ENCODE measurements at regions not wholly inside any gene's neighbourhood (a gene's known extent, or its start where the extent isn't known, plus 50 kb on each side); places are given as distances from the start of the nearest gene placed in this dataset.

GRCh38 chr1:229762891-229763290 lies 136.8 kb downstream of the URB2 start:
- no peak for DNase-seq (ENCODE audit: low spot score)

DNA sequence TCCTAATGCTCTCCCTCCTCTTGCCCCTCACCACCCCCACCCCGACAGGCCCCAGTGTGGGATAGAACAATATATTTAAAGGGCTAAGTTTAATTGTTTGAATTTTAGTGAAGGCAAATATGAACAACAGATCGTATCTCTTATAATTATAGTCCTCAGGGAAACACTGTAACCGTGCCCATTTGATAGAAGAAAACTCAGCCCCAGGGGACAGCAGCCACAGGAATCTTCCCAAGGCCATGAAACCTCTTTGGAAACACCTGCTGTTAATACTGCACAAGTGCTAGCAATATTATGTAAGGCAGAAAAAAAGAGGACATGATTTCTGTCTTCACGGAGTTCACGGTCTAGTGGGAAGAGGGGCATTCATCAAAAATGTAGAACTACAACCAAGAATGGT lies 142.2 kb downstream of the URB2 start:
- no peak for DNase-seq (ENCODE audit: low spot score)

DNA sequence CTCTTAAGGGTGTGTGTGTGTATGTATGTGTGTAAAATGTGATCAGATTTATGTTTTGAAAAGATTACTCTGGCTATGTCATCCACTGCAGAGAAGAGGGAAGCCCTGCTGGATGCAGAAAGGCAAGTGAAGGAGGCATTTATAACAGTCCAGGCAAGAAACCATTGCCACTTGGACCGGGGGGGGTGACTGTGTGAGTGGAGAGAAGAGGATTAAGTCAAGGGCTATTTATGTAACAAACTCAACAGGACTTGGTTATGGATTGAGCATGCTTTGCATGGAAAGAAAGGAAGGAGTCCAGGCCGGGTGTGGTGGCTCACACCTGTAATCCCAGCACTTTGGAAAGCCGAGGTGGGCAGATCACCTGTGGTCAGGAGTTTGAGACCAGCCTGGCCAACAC lies 143.0 kb downstream of the URB2 start:
- no peak for DNase-seq (ENCODE audit: low spot score)

- DNase-seq (ENCODE audit: low spot score): no peak
Observed at GRCh38 chr1:229769809-229770208, 143.8 kb downstream of the URB2 start.

- DNase-seq (ENCODE audit: low spot score): peak; percentile 17
Observed at GRCh38 chr1:229778794-229779193, 152.7 kb downstream of the URB2 start.

DNA sequence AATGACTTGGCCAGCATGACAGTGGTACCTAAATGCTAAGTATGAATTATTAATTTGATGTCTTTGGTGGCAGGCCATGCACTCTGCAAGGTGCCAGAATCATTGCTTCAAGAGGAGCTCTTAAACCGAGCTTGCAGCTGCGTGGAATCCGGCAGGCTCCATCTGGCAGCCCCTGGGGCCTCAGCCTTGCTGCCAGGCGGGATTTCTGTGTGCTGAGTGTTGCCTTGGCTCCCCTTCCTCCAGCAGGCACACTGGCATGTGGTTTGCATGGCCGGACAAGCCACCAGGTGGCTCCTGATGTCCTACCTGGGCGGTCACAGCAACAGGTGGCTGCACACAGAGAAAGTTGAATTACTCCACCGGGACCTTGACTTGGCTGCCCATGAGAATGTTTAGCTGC lies 155.4 kb downstream of the URB2 start:
- peak; percentile 24 for DNase-seq (ENCODE audit: low spot score)

DNA sequence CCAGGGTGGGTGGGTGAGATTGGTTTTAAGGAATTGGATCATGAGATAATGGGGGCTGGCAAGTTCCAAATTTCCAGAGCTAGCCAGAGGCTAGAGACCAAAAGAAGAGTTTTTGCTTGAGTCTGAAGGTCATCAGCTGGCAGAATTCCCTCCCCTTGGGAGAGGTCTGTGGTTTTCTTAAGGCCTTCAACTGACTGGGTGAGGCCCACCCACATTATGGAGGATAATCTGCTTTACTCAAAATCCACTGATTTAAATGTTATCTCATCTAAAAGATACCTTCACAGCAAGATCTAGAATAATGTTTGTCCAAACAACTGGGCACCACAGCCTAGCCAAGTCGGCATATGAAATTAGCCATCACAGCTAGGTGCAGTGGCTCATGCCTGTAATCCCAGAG lies 156.4 kb downstream of the URB2 start:
- DNase-seq (ENCODE audit: low spot score): no peak

DNA sequence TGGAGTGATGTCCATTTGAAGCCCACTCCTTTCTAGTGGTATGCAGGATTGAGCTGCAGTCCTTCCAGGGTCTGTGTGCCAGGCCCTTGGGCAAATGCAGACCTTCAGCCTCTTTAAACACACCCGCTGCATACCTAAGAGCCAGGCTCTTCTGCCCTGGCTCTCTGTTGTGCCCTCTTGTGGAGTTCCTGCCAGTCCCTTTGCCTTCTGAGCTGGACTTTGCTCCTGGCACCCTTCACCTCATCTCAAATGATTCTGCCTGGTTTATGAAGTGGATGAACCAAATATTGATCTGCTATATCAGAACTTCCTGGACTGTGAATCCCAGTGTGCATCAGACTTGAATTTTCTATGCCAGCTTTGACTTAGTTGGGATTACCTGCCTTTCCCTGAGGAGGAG lies 158.8 kb downstream of the URB2 start:
- no peak for DNase-seq (ENCODE audit: low spot score)

DNA sequence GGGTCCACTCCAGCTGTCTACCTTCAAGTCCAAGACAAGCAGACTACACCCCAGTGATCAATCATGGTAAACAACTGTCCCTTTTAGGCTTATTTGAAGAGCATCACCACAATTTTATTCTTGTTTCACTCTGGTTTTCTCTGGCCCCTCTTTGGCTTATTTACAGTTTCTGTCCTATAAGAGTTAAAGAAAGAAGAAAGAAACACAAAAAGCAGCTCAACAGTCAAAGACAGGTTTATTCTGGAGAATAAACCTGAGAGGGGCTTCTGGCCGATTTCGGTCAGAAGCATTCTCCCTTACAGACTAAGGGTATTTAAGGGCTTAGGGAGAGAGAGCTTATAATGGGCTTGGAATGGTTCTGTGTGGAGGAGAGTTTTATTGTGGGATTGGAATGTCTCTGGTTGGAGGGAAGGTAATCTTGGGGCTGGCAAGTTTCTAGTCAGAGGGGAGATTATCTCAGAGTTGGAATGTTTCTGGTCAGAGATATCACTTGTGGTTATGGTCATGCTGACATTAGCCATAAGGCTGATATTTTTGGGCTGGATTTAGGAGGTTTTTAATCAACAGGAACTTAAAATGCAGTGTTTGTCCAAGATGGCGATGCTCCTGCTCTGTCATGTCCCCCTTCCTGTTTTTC lies 161.0 kb downstream of the URB2 start:
- no peak for DNase-seq (ENCODE audit: low spot score)

- no peak for DNase-seq (ENCODE audit: low spot score)
Observed at GRCh38 chr1:229788004-229788403, 162.0 kb downstream of the URB2 start.

DNA sequence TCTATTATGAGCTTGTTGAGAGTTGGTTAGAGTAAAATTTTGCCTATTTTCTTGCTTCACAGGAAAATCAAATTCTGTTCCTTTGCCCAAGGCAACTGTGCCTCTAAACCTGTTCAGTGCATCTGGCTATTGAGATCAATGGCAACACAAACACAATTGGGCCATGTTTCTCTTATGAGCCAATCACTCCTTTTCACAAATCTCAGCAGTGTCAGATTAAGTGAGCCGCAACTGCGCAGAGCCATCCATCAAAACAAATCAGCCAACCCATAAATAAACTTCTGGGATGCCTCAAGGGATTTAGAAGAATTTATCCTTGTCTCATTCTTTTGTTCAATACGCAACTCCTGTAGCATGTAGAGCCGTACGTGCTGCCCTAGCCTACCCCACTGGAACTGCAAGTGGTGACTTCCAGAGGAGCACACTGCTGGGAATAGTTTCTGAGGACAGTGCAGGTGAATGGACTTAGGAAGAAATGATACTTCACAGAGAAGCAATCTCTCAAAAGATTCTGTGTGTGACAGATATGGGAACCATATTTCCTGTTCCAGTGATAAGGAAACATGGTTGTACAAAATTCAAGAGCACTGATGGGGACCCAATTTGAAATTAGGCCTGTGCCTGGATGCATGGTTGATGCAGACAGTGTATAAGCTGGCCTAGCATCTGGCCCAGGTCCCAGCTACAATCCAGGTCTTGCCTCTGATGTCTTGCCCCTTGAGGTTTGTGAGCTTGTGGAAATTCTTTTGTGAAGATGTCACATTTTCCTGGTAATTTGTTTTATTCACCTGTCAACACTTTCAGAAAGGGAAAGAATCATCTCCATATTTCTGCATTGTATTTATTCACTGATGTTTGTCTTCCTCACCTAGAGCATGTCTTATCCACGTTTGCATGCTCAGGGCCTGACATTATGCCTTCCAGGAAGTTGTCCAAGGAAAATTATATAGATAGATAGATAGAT lies 166.2 kb downstream of the URB2 start:
- no peak for DNase-seq (ENCODE audit: low spot score)

- no peak for DNase-seq (ENCODE audit: low spot score)
Observed at GRCh38 chr1:229793488-229793887, 167.4 kb downstream of the URB2 start.

GRCh38 chr1:229798558-229798957 lies 172.5 kb downstream of the URB2 start:
- no peak for DNase-seq (ENCODE audit: low spot score)

DNA sequence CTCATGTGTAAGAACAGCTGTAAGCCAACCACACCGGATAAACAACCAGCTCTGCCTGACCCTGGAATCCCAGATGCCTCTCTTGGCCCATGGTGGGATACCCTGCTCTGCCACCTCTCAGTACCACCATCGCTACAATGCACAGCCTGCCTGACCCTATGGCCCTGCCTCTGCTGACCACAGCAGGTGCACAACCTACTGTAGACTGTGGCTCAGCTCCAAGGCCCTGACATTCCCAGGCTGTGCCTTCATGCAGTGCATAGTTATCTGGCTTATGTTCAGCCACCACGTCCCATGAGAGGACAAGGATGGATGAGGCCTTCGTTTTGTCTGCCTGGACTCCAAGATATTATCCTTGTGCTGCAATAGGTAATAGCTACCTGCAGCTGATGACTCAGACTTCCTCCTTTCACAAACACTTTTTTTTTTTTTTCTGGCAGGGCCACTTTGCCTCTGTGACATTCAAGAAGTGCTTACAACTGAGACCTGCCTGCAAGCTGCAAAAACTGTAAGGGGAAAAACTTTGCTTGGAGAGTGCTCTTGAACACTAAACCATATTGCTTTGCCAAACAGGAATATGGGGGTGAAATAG lies 177.7 kb downstream of the URB2 start:
- DNase-seq (ENCODE audit: low spot score): no peak

DNA sequence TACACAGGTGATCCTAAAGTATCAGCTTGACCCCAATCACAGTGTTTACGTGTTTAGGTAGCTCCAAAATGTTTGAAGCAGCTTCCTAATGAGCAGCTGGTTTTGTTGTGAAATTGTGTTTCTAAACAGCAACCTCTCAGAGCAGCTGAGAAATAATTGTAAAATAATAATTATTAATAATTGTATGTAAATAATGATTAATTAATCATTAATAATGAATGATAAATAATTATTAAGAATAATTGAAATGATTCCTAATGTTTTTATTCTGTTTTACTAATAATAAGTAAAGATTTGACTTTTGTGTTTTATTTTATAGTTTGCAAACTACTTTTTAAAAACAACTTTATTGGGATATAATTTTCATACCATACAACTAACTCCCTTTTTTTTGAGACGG lies 182.2 kb downstream of the URB2 start:
- DNase-seq (ENCODE audit: low spot score): no peak

GRCh38 chr1:229810140-229810539 lies 184.1 kb downstream of the URB2 start:
- DNase-seq (ENCODE audit: low spot score): no peak

DNA sequence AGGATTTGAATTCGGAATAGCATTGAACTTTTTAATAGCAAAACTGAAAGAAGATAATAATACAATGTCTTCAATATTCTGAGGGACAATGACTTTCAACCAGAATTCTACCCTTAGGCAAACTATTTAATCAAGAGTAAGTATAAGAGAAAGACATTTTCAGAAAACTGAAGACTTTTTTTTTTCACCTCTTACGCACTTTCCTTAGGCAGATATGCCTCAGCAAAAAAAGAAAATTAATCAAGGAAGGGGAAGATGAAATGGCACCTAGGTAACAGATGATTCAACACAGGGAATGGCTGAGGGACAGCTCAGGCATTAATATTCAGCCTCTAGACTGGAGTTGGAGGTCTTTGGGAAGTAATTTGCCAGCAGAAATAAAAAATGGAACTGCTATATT lies 184.9 kb downstream of the URB2 start:
- no peak for DNase-seq (ENCODE audit: low spot score)

GRCh38 chr1:229812148-229812547 lies 186.1 kb downstream of the URB2 start:
- DNase-seq (ENCODE audit: low spot score): no peak

DNA sequence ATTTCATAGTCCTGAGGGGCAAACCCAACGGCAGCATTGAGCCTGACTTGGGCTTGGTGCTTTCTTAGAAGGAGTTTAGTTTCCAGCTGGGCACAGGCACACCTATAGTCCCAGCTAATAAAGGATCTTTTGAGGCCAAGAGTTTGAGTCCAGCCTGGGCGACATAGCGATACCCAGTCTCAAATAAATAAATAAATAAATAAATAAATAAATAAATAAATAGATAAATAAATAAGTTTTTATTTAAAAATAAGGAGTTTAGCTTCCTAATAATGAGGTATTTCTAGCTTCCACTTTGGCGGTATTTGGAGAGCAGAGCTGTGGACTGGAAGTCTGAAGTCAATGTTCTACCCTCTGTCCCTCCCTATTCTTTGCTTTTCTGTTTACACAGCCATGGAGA lies 186.6 kb downstream of the URB2 start:
- no peak for DNase-seq (ENCODE audit: low spot score)

DNA sequence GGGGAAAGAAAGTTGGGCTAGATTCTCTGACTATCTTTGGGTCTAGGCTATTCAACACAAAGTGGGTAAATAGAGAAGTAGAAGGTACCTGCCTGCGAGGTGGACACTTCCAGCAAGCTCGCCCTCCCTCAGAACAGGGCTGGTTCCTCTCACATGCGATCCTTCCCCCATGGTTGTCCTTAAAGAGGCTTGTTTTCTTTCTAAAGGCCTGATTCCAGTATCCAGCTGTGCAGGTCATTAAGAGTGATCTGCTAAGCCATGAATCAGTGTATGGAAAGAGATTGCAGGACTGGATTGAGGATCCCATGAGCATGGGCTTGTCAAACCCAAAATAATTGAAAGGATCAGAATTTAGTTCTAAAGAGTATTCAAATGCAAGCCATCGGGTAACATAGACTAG lies 189.0 kb downstream of the URB2 start:
- no peak for DNase-seq (ENCODE audit: low spot score)

GRCh38 chr1:229815961-229816360 lies 189.9 kb downstream of the URB2 start:
- no peak for DNase-seq (ENCODE audit: low spot score)

- no peak for DNase-seq (ENCODE audit: low spot score)
Observed at GRCh38 chr1:229817936-229818335, 191.9 kb downstream of the URB2 start.

GRCh38 chr1:229819091-229819490 lies 193.0 kb downstream of the URB2 start:
- DNase-seq (ENCODE audit: low spot score): no peak

Data from Ammon's horn (tissue), 1 donor.